ENCODE measurements at regions not wholly inside any gene's neighbourhood (a gene's known extent, or its start where the extent isn't known, plus 50 kb on each side); places are given as distances from the start of the nearest gene placed in this dataset.

DNA sequence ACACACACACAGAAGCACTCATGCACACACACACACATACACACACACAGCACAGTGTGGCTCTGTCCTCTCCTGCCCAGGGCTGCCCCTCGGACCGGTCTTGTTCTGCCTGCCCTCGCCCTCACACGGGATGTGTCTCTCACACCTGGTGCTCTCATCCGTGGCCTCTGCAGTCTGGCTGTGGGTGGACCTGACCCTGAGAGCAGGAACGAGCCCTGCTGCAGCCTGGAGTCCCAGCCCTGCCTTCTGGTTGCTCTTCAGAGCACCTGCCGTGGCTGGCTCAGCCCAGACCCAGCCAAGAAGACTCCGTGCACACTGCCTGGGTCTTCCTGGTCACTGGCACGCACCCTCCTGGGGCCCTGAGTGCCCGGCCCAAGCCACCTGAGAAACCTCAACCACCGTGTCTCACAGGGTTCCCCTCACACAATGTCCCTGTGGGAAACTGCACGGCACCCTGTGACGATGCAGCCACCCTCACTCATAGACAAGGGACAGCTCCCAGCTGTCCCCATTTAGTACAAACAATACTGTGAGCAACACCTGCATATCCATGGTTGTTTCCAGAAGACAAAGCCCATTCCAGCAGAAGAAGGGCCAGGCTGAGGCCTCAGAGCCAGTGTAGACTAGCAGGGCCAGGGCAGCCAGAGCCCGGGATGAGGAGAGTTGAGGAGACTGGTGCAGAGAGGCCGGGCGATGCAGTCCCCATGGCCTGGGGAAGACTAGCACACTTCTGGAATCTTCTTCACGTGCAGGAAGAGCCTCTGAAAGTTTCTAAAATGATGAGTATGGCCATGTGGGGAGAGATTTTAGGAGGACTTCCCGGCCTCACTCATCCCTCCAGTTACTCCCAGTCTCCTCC lies 234.0 kb downstream of the NPHP4 start:
- Histone ChIP-seq H3K36me3 (replicated peaks in 1 of 2; ENCODE audit: insufficient read depth in 1 of 2, low read depth in 2 of 2) (no peaks in the 10 kb centered on the region), H3K9me3 (no peaks in the 10 kb centered on the region), H3K27ac (no peak overlapping the region), H3K4me1 (no peaks in the 10 kb centered on the region), H3K4me3 (no peak overlapping the region), H3K27me3 (no peaks in the 10 kb centered on the region)
- DNase-seq (no peak), ATAC-seq (no peak)
- TF ChIP-seq POLR2A (IDR thresholded peaks at IDR 0.05): no peak
- TF ChIP-seq, protein P1, sequence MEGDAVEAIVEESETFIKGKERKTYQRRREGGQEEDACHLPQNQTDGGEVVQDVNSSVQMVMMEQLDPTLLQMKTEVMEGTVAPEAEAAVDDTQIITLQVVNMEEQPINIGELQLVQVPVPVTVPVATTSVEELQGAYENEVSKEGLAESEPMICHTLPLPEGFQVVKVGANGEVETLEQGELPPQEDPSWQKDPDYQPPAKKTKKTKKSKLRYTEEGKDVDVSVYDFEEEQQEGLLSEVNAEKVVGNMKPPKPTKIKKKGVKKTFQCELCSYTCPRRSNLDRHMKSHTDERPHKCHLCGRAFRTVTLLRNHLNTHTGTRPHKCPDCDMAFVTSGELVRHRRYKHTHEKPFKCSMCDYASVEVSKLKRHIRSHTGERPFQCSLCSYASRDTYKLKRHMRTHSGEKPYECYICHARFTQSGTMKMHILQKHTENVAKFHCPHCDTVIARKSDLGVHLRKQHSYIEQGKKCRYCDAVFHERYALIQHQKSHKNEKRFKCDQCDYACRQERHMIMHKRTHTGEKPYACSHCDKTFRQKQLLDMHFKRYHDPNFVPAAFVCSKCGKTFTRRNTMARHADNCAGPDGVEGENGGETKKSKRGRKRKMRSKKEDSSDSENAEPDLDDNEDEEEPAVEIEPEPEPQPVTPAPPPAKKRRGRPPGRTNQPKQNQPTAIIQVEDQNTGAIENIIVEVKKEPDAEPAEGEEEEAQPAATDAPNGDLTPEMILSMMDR (IDR thresholded peaks at IDR 0.05): no peak
- WGBS, 2 donors: 50 to 68% methylated on average over 9 to 18 of the region's 18 CpGs
- intact Hi-C loops (cut with DNase I): no loop called here

GRCh38 chr1:5757187-5757805 lies 234.9 kb downstream of the NPHP4 start:
- 78 to 79% methylated on average over 14 to 18 of the region's 18 CpGs for WGBS, 2 donors
- no peaks in the 10 kb centered on the region for H3K9me3 ChIP-seq

DNA sequence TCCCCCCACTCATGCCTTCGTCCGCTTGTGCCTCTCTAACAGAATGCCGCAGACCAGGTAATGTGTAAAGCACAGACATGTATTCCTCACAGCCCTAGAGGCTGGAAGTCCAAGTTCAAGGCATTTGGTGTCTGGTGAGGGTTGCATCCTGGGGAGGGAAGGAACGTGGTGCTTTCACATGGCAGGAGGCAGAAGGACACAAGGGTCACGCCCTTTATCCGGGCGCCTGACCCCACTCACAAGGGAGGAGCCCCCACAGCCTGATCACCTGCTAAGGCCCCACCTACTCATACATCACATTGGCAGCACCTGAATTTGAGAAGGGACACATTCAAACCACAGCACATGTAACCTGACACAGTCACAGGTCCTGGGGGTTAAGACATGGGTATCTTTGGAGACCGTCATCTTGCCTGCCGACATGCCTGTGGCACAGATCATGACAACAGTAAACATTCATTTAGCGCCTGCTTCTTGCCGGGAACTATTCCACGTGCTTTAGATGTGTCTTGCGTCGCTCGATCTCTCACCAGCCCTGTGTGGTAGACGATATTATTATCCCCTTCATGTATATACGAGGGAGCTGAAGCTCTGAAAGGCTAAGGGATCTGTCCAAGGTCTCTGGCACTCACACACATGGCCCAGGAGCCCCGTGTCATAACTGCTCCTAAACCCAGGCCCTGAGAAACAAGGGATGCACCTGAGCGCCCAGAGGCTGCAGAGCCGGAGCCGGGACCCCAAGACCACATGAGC lies 235.6 kb downstream of the NPHP4 start:
- Histone ChIP-seq H3K4me3 (no peak overlapping the region), H3K9me3 (no peaks in the 10 kb centered on the region), H3K27me3 (no peaks in the 10 kb centered on the region), H3K36me3 (replicated peaks in 1 of 2; ENCODE audit: insufficient read depth in 1 of 2, low read depth in 2 of 2) (no peaks in the 10 kb centered on the region), H3K4me1 (no peaks in the 10 kb centered on the region), H3K27ac (no peak overlapping the region)
- WGBS, 2 donors: 57 to 69% methylated on average over 8 to 21 of the region's 21 CpGs
- no peak for ATAC-seq
- DNase-seq: no peak
- TF ChIP-seq POLR2A (IDR thresholded peaks at IDR 0.05): no peak
- TF ChIP-seq, protein P1 (IDR thresholded peaks at IDR 0.05): no peak
- intact Hi-C loops (cut with DNase I): no loop called here

More at GRCh38 chr1:5757187-5757805, 234.9 kb downstream of the NPHP4 start:
- H3K27me3 ChIP-seq: no peaks in the 10 kb centered on the region
- no peak for DNase-seq
- H3K4me1 ChIP-seq: no peaks in the 10 kb centered on the region
- intact Hi-C loops (cut with DNase I): no loop called here
- H3K4me3 ChIP-seq: no peak overlapping the region
- no peak overlapping the region for H3K27ac ChIP-seq
- ATAC-seq: no peak
- H3K36me3 ChIP-seq (replicated peaks in 1 of 2; ENCODE audit: insufficient read depth in 1 of 2, low read depth in 2 of 2): no peaks in the 10 kb centered on the region
- no peak for TF ChIP-seq POLR2A (IDR thresholded peaks at IDR 0.05)
- TF ChIP-seq, protein P1 (IDR thresholded peaks at IDR 0.05): no peak

GRCh38 chr1:5755552-5756125 lies 236.6 kb downstream of the NPHP4 start:
- DNase-seq (no peak), ATAC-seq (no peak)
- no peaks in the 10 kb centered on the region for H3K36me3 ChIP-seq (replicated peaks in 1 of 2; ENCODE audit: insufficient read depth in 1 of 2, low read depth in 2 of 2)
- no peak for TF ChIP-seq POLR2A (IDR thresholded peaks at IDR 0.05)
- TF ChIP-seq, protein P1 (IDR thresholded peaks at IDR 0.05): no peak
- no peaks in the 10 kb centered on the region for H3K27me3 ChIP-seq
- H3K27ac ChIP-seq: no peak overlapping the region
- WGBS, 2 donors: 53 to 68% methylated on average over 3 to 16 of the region's 16 CpGs
- intact Hi-C loops (cut with DNase I): no loop called here
- no peaks in the 10 kb centered on the region for H3K4me1 ChIP-seq
- H3K9me3 ChIP-seq: no peaks in the 10 kb centered on the region
- H3K4me3 ChIP-seq: no peak overlapping the region

Data from body of pancreas (tissue), 4 donors.